GM21576 (cell line): ENCODE measurements at regions not wholly inside any gene's neighbourhood (a gene's known extent, or its start where the extent isn't known, plus 50 kb on each side); places are given as distances from the start of the nearest gene placed in this dataset.
A peak's percentile ranks its signal among the peaks of the same experiment; 100 is the strongest.

Source experiments
- ATAC-seq: cut with Tn5 transposase; IDR thresholded peaks from one replicate; pipeline ENCODE4 v1.9.1; 2021; ENCODE audit warnings: mild to moderate bottlenecking, moderate library complexity; ENCODE audit not compliant: unreplicated experiment

DNA sequence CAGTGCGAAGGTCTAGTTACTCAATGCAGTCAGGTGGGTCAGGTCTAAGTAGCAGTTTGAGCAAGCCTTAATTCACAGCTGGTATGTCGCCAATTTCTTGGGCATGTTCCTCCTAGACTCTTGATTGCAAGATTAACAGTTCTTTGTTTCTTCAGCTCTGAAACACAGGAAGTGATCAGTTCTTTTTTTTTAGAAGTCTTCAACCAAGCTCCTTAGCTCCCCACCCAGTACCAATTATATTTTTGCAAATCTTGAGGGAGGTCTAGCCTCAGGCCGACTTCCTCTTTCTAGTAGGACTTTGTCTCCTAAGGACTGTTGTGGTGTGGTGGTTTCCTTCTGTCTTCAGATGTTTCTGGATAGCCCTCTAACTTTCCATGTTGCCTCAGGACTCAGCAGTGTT is 2054.2 kb downstream of the MAT2B start:
- no peak for ATAC-seq

DNA sequence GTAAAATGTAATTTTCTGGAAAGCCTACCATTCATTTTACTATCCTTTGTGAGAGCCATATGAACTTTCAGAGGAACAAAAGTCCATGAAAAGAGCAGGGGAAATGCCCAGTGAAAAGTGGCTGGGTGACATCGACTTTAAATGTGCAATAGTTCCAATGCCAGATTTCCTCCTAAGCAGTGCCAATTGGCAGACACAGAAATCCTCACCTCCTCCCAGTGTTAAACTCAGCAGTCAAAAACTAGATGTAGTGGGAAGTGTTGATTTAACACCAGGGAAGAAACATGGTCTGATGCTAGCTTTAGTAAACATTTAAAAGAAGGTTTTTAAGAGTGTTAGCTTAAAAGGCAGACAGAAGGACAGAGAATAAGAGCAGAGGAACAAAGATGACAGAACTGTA is 2055.2 kb downstream of the MAT2B start:
- no peak for ATAC-seq

DNA sequence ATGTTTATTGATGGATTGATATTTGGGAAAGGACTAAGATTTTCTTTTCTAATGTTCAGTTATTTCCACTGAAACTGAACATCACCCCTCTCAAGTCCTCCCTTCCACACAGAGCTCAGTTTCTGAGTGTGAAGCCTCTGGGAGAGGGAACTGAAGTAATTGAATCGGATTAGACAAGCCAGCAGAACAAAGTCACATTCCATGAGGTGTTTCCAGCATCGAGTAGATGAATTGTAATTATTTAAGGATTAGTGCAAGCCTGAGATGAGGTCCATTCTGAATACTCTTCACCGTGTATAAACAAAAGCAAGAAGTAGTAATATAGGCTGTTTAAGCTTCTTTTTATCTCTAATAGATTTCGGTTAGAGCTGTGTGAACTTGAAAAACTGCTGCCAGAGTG is 2060.5 kb downstream of the MAT2B start:
- no peak for ATAC-seq

DNA sequence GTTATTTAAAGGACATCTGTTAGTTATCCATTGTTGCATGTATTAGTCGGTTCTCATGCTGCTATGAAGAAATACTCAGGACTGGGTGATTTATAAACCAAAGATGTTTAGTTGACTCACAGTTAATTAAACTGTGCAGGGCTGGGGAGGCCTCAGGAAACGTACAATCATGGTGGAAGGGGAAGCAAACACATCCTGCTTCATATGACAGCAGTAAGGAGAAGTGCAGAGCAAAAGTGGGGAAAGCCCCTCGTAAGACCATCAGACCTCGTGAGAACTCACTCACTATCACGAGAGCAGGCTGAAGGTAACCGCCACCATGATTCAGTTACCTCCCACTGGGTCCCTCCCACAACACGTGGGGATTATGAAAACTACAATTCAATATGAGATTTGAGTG is 2064.1 kb downstream of the MAT2B start:
- ATAC-seq, result no peak

DNA sequence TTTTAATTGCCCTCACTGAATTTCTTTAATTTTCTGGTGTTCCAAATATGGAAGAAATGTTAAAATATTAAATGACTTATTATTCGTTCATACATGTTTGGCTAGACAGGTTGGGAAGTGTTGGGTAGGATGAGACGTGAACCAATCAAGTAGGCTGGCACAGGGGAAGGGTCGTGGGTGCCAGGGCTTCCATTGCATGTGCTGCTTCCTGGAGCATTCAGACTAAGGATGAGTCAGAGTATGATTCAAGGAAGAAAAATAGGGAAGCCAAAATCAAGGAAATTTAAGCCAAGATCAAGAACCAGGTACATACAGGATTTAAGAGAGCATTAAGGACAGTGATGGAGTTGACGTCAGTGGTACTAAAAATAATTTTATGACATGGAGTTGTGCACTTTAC is 2068.0 kb downstream of the MAT2B start:
- no peak for ATAC-seq

DNA sequence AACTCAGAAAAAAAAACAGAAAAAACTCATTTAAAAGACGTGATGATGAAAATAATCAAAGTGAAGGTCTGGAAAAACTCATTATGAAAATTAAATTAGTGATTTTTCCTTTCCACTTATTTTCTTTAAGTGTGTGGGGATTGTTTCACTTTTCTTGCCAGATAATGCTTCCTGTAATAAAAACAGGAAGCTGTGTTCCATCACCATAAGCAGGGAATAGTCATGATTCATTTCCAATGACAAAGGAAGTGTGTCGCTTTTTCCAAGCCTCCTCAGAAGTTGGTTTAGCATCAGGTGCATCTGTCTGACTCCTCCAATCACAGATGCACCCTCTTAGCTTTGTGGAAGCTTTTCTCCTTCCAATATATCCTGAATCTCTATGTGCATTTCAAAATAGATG is 2068.7 kb downstream of the MAT2B start:
- no peak for ATAC-seq

DNA sequence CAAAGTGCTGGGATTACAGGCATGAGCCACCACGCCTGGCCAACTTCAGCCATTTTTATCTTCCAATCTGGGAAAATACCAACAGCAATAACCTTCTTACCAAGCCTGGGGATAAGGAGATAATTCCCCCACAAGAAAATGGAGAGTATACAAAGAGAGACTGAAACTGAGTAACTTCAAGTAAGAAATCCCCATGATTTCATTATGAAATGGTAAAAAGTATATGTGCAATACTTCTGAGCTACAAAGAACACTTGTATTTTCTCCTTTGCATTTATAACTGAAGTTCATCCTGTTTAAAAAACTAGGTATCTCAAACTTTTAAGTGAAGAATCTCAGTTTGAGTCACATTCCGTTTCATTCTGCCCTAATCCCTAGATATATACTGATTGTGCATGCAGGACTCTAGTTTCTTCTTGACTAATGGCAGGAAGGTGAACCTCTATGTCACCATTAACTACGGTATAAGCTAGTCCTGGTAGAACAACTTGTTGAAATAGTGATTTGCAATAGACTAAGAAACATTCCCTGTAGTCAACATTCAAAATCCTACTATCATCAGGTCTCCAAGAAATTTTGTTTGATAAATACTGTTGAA is 2071.4 kb downstream of the MAT2B start:
- no peak for ATAC-seq

DNA sequence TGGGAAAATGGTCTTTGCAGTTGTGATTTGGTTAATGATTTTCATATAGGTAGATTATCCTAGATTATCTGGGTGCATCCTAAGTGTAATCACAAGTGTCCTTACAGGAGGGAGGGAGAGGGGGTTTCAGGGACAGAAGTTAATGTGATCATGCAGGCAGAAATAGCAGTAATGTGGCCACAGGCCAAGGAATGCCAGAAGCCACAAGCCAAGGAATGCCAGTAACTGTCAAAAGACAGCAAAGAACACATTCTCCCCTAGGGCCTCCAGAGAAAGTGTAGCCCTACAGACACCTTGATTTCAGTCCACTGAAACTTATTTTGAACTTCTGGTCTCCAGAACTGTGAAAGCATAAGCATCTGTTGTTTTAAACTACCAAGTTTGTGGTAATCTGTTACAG is 2074.5 kb downstream of the MAT2B start:
- ATAC-seq, result no peak

DNA sequence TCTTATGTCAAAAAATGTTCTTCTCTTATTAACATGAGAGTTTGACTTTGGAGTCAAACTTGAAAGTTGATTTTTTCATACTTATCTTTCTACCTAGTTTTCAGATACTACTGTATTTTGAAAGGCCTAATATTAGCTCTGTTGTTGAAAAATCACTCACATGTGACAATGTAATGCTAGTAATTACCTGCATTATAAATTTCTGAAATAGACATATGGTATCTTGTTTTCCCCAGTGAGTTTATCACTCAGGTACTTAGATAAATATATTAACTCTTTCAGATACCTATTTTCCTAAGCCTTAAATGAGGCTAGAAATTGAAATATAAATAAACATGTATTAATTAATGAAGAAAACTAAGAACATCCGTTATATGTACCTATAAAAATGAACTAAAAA is 2089.3 kb downstream of the MAT2B start:
- no peak for ATAC-seq

DNA sequence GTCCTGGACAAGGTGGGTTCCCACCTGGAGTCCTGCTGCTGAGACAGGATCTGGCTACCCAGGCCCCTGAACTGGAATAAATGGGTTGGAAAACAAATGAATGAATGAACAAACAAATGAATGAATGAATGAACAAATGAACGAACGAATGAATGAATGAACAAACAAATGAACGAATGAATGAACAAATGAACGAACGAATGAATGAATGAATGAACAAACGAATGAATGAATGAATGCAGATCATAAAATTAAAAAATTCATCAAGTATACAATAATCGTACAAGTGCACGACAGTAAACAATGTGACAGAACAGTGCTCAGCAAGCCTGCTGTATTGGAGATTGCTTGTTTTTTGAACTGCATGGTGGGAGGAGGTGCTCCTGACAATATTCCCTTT is 2097.1 kb downstream of the MAT2B start:
- ATAC-seq, result no peak

DNA sequence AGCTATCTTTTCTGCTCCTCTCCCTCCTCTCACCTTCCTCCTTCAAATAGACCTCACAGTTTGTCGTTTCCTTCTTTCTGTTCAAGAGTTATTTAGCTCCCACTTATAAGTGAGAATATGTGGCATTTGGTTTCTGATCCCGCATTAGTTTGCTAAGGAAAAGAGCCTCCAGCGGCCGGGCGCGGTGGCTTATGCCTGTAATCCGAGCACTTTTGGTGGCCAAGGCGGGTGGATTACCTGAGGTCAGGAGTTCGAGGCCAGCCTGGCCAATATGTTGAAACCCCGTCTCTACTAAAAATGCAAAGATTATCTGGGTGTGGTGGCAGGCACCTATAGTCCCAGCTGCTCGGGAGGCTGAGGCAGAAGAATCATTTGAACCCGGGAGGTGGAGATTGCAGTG is 2101.6 kb downstream of the MAT2B start:
- no peak for ATAC-seq

DNA sequence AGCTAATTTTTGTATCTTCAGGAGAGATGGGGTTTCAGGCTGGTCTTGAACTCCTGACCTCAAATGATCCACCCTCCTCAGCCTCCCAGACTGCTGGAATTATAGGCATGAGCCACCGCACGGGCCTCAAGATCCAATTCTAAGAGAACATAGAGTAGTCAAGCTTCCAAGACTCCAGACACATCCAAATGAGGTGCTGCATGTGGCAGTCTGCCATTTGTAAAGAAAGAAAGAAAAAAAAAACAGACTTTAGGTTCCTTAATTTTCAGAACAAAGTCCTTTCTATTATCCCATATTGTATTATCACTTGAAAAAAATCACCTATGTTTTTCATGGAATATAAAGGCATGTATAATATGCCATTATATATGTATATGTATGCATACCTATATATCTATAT is 2104.5 kb downstream of the MAT2B start:
- ATAC-seq, result no peak

DNA sequence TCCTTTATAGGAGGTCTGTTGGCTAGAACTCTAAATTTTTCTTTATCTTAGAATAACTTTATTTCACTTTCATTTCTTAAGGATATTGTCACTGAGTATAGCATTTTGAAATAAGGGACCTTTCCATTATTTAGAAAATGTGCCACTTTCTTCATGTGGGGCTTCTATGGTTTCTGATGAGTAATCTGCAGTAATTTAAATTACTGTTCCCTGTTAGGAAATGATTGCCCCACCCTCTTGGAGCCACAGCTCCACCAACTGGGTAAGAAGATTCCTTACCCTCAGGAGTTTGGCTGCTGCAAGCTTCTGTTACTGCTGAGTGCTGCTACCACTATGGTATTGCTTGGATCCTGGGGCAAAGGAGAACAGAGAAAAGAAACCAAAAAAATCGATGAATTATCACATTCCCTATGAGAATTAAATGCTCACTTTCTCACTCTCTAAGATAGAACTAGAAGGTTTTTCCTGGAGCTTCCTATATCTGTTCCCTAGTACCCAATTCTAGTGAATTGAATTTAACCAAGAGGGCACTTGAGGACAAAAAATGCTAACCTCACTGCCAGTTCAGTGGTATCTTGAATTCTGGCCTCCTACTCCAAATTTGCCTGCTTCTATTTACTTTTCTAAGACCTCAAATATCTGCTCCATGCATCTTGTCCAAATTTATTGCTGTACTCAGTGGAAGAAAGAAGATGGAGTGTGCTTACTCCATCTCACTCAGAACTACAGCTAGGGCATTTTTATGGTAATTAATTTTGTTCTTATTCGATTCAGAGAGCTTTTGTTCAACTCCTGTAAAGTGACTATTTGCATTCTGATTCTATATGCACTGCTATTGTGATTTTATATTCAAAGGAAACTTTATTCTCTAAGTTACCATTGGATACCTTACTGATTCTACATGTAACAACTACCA is 2111.3 kb downstream of the MAT2B start:
- no peak for ATAC-seq

DNA sequence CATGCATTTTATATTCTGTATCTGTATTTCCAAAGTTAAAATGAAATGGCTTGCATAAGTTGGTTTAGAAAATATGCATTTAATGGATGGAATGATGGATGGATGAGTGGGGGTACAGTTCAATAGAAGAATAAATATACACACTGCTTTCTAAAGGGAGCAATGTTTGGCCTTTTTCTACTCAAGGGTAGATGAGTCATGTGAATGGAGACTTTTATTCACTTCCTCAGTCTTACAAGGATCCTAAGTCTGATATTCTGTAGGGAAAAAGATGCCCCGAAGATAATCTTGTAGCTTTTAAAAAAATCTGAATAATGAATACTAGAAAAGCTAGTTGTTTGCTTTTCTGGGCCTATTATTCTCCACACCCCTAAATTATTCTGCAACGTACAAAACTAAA is 2112.1 kb downstream of the MAT2B start:
- ATAC-seq, result no peak

DNA sequence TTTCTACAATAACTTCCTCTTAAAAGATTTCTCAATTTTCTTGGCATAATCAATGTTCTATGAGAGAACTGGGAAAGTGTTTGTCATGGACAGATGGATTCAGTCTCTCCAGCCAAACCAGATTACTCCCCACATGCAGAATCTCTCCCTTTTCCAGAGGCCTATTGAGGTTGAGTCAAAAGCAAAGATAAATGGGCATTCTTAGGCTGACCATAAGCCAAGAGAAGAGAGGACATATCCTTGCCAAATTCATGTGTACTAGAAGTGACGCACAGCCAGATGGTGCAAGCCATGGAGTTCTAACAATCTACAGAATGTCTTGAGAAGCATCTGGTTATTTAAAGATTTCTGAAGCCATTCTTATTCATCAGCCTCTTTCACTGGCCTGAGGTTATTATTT is 2115.0 kb downstream of the MAT2B start:
- ATAC-seq, result no peak

DNA sequence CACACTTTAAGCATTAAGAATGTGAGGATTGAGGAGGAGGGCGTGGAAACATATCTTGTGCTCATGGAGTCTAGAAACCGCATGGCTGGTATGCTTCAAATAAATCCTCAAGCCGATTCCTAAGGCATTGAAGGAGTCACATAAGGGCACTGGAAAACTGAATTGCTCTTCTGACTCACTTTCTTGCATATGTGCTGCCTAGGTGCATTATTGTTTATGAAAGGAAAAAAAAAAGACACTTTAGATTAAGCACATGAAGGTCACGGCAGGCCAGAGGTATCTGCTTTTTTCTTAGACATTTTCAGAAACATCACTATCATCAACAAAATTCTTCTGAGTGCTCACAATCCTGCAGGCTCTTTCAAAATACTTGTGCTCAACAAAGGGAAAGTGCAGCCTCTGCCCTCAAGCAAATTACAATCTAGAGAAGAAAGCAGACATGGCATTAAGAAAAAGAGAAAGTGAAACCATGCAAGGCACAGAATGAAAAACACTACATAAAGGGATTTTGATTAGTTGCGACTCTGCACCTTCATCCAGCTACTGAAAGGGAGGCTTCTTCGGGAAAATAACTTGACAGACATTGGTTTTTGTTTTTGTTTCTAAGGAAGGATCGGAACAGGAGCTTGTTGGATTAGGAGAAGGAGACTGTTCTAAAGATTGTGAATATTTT is 2117.6 kb downstream of the MAT2B start:
- no peak for ATAC-seq

DNA sequence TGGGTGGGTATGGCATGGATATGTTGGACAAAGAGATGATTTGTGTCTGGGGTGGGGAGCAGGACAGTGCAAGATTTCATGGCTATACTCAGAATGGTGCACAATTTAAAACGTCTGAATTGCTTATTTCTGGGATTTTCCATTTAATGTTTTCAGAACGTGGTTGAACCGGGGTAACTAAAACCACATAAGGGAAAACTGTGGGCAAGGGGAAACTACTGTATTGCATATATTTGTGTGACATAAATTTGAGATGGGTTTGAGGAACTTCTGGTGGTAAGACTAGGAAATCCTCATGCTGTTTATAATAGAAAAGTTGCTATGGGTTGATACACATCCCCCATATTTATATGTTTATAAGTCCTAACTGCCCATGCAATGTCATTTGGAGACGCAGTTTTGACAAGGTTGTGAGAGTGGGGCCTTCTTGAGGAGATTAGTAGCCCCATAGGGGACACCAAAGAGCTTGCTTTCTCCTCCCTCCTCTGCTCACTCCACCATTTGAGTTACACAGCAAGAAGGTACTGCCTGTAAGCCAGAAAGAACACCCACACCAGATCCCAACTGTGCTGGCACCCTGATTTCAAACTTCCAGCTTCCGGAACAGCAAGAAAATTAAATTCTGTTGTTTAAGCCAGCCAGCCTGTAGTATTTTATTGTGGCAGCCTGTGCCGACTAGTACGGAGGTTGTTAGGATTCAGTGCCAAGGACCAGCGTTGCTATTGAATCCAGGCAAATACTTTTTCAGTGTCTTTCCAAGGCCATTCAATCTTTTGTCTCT is 2118.9 kb downstream of the MAT2B start:
- ATAC-seq, result no peak

DNA sequence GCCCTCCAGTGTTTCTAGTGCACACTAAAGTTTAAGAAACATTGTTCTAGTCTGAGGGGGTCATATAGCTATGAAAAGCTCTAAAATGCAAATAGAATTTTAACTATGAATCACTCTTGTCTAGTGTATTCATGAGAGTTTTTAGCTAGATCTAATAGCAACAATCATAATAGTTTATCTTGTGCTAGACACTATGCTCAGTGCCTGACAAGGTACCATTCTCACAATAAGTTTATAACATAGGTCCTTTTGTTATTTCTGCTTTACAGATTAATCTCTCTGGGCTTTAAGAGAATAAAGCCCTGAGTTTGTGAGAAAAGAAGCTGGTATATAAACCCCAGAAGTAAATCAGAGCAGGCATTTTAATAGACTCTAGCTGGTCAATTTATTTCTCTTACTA is 2120.7 kb downstream of the MAT2B start:
- no peak for ATAC-seq

DNA sequence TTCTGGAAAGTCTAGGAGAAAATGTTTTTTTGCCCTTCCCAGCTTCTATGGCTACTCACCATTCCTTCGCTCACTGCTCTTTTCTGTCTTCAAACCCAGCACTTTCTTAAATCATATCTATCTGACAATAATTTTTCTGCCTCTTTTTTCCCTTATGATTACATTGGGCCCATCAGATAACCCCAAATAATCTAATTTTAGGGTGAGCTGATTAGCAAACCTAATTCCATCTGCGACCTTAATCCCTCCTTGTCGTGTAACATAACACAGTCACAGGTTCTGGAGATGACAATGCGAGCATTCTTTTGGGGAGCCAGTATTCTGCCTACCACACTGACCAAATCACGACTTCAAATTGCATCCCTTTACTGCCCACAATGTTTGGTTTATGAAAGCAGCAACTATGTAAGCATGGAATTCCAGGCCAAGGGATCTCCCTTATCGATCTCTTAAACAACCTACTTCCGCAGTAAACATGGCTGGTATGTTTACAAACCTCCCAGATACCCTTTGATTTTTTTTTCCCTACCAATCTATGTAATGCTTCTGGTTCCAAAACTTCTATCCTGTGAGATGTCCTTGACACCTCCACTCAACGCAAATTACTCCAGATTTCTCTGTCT is 2122.2 kb downstream of the MAT2B start:
- ATAC-seq, result no peak

DNA sequence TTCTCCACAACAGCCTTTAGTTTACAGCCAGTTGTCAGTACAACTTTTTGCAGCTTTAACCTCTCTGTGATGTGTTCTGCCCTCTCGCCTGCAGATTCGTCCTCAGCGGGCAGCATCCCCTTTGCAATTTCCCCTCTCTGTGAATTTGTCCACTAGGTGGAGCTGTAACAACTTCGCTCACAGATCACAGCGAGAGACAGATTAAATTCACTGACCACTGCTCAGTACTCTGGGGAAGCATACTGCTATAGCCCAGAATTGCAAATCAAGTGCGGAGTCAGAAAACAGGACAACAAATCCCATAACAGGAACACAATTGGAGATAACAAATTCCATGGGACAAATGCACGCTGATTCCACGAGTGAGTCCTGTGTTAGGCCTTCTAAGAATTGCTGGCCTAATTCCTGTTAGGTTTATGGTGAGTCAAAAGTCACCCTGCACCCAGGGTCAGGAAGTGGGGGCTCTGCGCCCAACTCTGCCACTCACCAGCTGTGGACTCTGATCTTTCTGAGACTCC is 2124.9 kb downstream of the MAT2B start:
- peak; percentile 84 for ATAC-seq

DNA sequence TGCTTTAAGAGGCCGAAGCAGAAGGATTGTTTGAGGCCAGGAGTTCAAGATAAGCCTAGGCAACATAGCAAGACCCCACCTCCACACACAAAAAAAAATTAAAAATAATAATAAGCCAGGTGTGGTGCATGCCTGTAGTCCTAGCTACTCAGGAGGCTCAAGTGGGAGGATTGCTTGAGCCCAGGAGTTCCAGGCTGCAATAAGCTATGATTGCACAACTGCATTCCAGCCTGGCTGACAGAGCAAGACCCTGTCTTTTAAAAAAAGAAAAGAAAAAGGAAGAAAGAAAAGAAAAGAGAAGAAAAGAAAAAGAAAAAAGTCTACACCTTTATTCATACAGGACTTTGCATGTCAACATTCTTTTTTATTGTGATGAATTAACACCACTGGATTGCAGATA is 2125.8 kb downstream of the MAT2B start:
- ATAC-seq, result no peak
